CD4-positive, alpha-beta T cell treated with Interleukin-15 for 4 hours (primary cell): ENCODE measurements at regions not wholly inside any gene's neighbourhood (a gene's known extent, or its start where the extent isn't known, plus 50 kb on each side); places are given as distances from the start of the nearest gene placed in this dataset.
A peak's percentile ranks its signal among the peaks of the same experiment; 100 is the strongest.
"Not testable (repeated sequence)": the region's sequence is repeated elsewhere in the genome, so short reads cannot be mapped to it uniquely, and the experiment has no call there.

ENCODE experiments used
- DNase-seq: peaks from one replicate; pipeline ENCODE4 v3.0.0-alpha.2; 2020; ENCODE audit warnings: low spot score

DNA sequence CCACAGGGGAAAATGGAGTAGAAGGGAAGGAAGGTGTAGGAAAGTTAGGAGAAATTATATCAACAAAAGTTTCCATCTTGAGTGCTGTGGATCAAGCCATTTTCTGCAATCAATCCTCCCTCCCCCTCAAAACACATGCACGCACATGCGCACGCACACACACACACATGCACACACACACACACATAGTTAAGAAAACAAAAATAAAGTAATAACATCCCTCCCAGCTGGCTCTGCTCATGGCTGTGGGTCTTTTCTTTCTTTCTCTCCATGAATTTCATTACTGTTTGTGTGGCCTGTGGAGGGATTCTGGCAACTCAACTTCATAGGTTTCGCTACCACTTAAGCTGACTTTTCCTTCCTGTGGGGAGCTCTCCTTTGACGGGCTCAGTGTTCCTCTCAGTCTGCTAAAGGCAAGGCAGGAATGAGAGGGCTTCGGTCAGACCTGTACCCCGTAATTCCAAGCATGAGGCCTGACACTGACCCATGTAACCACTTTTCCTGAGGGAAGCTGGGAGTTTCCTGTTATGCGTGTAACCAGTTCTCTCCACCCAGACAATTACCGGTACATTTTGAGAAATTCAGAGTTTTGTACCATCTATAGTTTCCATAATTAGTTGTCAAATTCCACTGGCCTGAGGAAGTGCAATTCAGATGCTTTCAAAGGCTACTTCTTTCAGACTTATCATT lies 79.8 kb downstream of the ZNF92 start:
- no peak for DNase-seq

DNA sequence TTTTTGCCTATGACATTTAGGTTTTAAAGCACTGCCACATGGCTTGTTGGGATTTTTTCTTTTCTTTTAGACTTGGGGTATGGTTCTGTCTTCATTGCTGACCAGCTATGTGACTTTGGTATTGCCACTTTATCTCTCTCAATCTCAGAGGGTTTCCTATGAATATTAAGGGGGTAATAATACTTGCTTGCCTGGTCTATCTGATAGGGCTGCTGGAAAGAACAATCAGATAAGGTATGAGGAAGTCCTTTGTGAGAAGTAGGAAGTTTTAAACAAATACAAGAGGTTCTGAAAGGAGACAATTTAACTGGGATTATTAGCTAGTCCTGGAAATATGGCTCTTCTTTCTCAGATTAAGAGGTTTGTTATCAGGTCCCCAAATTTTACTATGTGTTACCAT lies 80.8 kb downstream of the ZNF92 start:
- DNase-seq: no peak

DNA sequence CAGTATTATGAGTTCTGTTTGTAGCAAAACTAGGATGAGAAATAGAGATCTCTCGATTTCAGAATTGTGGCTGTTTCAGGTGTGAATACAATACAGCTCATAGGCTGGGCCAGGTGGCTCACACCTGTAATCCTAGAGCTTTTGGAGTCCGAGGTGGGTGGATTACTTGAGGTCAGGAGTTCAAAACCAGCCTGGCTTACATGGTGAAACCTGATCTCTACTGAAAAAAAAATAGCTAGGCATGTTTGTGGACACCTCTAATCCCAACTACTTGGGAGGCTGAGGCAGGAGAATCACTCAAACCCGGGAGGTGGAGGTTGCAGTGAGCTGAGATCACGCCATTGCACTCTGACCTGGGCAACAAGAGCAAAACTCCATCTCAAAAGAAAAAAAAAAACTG lies 81.4 kb downstream of the ZNF92 start:
- DNase-seq: not testable (repeated sequence)

- no peak for DNase-seq
Observed at GRCh38 chr7:65457705-65458104, 84.0 kb downstream of the ZNF92 start.

- no peak for DNase-seq
Observed at GRCh38 chr7:65459438-65459837, 85.8 kb downstream of the ZNF92 start.

DNA sequence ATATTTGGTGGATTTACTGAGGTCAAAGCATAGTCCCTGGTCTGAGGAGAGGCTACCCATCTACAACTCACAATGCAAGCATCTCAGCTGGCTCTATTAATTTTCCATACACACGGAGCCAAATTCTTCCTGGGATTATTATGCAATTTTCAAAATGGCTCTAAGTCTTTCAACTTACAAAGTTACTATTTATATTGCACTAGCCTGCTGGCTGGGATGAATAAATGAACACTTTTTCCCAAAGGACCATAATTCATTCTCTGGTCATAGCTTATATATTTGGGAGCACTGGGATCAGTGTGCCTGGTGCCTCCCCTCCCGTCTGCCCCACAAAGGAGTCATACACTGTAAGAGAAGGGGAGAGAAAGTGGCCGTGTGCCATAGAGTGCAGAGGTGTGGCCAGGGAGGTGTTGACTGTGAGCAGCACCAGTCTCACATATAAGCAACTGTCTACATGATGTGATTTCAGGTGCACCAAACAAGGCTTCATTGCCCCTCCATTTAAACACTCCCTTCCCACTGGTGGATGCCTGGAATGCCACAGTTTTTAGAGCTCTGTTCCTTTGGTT lies 88.6 kb downstream of the ZNF92 start:
- no peak for DNase-seq

- no peak for DNase-seq
Observed at GRCh38 chr7:65463184-65463583, 89.5 kb downstream of the ZNF92 start.

GRCh38 chr7:65469919-65470558 lies 96.4 kb downstream of the ZNF92 start:
- DNase-seq: not testable (repeated sequence)

- DNase-seq: no peak
Observed at GRCh38 chr7:65471587-65471986, 97.9 kb downstream of the ZNF92 start.

DNA sequence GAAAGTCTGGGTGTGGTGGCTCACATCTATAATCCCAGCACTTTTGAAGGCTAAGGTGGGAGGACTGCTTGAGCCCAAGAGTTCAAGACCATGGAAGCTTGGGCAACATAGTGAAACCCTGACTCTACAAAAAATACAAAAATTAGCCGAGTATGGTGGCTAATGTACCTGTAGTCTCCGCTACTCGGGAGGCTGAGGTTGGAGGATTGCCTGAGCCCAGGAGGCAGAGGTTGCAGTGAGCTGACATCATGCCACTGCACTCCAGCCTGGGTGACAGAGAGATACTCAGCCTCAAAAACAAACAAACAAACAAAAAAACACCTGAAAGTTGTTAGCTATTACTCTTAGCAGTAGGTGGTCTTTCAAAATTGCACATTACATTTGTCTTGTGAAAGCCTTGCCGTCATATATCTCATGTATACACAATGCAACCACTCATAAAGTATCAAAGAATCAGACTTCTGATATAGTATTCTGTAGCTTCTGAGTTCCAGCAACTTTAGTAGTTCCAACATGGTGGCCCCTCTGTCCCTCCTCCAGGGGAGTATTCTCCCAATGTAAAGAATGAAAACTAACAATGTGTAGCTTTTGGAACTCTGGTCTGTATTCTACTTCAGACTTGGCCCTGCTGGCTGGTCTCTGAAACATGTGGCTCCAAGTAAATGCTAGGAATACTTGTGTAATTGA lies 101.5 kb downstream of the ZNF92 start:
- no peak for DNase-seq

DNA sequence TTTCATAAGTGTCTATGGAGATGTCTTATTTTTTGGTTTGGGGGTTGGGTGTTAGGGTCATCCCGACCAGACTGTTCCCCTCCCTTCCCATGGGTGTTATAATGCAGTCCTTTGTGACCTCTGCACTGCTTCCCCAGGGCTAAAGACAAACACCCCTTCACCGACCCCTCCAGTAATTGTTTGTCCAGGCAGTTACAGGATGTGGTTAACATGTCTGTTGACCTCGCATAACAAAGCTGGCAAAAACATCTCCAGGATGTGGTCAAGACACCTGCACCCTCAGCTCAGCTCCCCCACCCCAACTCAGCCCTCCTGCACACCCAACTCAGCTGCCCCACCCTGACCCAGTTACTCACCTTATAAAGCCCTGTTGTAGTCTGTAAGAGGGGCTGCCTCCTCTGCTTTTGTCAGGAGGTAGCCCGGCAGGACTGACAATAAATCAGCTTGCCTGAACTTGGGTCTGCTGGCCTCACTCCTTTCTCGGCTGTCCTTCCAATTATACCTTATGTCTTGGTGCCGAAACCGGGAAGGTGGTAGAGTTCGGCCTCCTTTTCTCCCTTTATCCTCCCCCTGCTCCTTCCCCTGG lies 102.2 kb downstream of the ZNF92 start:
- peak; percentile 38 for DNase-seq

DNA sequence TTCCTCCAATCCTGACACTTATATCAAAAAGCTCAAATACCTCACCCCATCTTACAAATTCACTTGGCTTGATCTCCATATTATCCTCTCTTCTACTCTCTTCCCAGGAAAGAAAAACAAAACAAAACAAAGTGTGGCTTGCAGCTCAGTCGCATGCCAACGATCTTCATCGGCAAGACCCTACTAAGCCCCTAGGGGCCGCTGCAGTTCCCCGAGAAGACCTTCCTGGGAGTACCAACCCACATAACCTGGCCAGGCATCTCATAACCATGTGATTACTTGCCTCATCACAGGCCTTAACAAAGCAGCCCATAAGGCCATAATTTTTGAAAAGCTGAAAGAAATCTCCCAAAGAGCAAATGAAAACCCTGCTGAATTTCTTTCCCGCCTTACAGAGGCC lies 103.7 kb downstream of the ZNF92 start:
- DNase-seq: no peak

DNA sequence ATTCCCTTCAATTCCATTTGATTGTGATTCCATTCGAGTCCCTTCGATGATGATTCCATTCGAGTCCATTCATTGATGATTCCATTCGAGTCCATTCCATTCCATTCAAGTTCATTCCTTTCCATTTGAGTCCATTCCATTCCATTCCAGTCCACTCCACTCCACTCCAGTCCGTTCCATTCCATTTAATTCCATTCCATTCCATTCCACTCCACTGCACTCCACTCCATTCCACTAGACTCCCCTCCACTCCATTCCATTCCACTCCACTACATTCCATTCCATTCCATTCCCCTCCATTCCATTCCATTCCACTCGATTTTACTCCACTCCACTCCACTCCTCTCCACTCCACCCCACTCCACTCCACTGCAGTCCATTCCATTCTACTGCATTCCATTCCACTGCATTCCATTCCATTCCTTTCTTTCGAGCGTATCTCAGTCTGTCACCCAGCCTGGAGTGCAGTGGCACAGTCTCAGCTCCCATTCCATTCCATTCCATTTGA lies 115.7 kb downstream of the ZNF92 start:
- no peak for DNase-seq

DNA sequence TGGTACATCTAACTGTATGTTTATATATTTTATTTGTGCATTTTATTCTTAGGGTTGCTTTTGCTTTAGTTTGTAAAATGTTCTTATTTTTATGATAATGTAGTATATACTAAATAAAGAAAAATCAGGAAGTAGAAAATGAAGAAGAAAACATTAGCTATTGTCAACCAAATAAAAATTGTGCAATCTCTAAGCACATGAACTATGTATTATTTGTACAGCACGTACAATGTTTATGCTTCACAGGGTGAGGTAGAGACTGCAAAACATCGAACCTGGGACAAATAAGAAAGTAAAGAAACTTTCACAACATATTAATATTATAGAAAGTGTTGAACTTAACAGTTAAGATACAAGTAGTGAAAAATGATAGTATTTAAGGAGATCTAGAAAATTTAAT lies 123.0 kb downstream of the ZNF92 start:
- DNase-seq: not testable (repeated sequence)

GRCh38 chr7:65503434-65504152 lies 129.9 kb downstream of the ZNF92 start:
- no peak for DNase-seq

GRCh38 chr7:65504504-65505319 lies 131.1 kb downstream of the ZNF92 start:
- DNase-seq: not testable (repeated sequence)

DNA sequence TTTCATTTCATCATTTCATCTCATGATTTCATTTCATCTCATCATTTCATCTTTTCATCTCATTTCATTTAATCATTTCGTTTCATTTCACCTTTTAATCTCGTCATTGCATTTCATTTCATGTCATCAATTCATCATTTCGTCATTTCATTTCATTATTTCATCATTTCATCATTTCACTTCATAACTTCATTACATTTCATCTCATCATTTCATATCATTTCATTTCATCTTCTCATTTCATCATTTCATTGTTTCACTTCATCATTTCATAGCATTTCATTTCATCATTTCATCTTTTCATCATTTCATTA lies 131.6 kb downstream of the ZNF92 start:
- DNase-seq: not testable (repeated sequence)

- not testable (repeated sequence) for DNase-seq
Observed at GRCh38 chr7:65508581-65509367, 135.1 kb downstream of the ZNF92 start.

DNA sequence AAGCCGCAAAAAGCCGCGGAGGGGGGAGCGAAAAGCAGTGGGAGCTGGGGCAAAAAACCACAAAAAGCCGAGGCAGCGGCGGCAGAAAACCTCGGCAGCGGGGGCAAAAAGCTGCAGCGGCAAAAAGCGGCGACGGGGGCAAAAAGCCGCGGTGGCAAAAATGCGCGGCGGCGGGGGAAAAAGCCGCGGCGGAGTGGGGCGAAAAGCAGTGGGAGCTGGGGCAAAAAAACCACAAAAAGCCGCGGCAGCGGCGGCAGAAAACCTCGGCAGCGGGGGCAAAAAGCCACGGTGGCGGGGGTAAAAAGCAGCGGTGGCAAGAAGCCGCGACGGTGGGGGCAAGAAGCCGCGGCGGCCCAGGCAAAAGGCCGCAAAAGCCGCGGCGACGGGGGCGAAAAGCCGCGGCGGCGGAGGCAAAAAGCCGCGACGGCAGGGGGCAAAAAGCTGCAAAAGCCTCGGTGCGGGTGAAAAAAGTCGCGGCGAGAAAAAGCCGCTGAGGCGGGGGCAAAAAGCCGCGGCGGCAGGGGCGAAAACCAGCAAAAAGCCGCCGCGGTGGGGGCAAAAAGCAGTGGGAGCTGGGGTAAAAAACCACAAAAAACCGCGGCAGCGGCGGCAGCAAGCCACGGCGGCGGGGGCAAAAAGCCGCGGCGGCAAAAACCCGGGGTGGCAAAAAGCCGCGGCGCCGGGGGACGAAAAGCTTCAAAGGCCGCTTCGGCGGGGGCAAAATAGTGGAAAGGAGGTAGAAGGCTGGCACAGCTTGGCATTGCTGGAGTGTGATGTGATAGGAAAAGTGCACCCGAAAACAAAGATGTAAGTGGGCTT lies 135.9 kb downstream of the ZNF92 start:
- DNase-seq: no peak
